Progenitor cell of endocrine pancreas (in vitro differentiated cells): ENCODE measurements at regions not wholly inside any gene's neighbourhood (a gene's known extent, or its start where the extent isn't known, plus 50 kb on each side); places are given as distances from the start of the nearest gene placed in this dataset.
"Not testable (repeated sequence)": the region's sequence is repeated elsewhere in the genome, so short reads cannot be mapped to it uniquely, and the experiment has no call there.

Experiments used
- DNase-seq: peaks from one replicate; pipeline ENCODE4 v3.0.0; 2021; ENCODE audit warnings: low spot score; ENCODE audit not compliant: unreplicated experiment
- H3K27ac Mint-ChIP-seq: 2 replicates; pipeline ENCODE4 v1.8.0; 2021; ENCODE audit warnings: mild to moderate bottlenecking, moderate library complexity, mixed read lengths
- H3K27me3 Mint-ChIP-seq: 2 replicates; pipeline ENCODE4 v1.8.0; 2021; ENCODE audit warnings: mixed read lengths
- H3K36me3 Mint-ChIP-seq: 2 replicates; pipeline ENCODE4 v1.8.0; 2022; ENCODE audit warnings: mixed read lengths; ENCODE audit not compliant: insufficient read depth
- H3K4me1 Mint-ChIP-seq: 2 replicates; pipeline ENCODE4 v1.8.0; 2021; ENCODE audit warnings: low read depth, mixed read lengths
- H3K4me3 Mint-ChIP-seq: 2 replicates; pipeline ENCODE4 v1.8.0; 2021; ENCODE audit warnings: low read depth, mild to moderate bottlenecking, moderate library complexity, mixed read lengths
- H3K9me3 Mint-ChIP-seq: 2 replicates; pipeline ENCODE4 v1.8.0; 2021; ENCODE audit warnings: low read depth, mixed read lengths
- TF ChIP-seq, protein P1 (sequence below): fragments of 200-600 bp; sonication (generic); IDR thresholded peaks from one replicate; pipeline ENCODE4 v1.5.0; 2021; ENCODE audit warnings: antibody characterized with exemption, mild to moderate bottlenecking; ENCODE audit not compliant: unreplicated experiment

GRCh38 chr17:53227111-53227510, 595.6 kb upstream of the KIF2B start:
- TF ChIP-seq, protein P1, sequence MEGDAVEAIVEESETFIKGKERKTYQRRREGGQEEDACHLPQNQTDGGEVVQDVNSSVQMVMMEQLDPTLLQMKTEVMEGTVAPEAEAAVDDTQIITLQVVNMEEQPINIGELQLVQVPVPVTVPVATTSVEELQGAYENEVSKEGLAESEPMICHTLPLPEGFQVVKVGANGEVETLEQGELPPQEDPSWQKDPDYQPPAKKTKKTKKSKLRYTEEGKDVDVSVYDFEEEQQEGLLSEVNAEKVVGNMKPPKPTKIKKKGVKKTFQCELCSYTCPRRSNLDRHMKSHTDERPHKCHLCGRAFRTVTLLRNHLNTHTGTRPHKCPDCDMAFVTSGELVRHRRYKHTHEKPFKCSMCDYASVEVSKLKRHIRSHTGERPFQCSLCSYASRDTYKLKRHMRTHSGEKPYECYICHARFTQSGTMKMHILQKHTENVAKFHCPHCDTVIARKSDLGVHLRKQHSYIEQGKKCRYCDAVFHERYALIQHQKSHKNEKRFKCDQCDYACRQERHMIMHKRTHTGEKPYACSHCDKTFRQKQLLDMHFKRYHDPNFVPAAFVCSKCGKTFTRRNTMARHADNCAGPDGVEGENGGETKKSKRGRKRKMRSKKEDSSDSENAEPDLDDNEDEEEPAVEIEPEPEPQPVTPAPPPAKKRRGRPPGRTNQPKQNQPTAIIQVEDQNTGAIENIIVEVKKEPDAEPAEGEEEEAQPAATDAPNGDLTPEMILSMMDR, result no peak
- H3K27ac Mint-ChIP-seq, result no peak overlapping the region
- H3K4me3 Mint-ChIP-seq, result no peak overlapping the region
- H3K27me3 Mint-ChIP-seq, result no peaks in the 10 kb centered on the region
- H3K9me3 Mint-ChIP-seq, result peaks cover 5% of the 10 kb centered on the region
- DNase-seq, result no peak
- H3K4me1 Mint-ChIP-seq, result peaks cover 15% of the 10 kb centered on the region
- peaks cover 2% of the 10 kb centered on the region for H3K36me3 Mint-ChIP-seq

DNA sequence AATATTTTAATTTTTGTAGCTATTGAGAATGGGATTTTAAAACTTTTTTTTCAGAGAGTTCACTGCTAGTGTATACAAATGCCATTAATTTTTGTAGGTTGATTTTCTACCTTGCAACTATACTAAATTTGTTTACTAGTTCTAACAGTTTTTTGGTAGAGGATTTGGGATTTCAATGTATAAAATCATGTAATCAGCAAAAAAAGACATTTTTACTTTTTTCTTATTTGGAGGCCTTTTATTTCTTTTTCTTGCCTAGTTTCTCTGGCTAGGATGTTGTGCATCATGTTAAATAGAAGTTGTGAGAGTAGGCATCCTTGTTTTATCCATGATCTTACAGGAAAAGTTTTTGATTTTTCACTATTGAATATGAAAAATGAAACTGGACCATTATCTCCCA, 602.9 kb upstream of the KIF2B start:
- TF ChIP-seq, protein P1, result no peak
- Mint-ChIP-seq H3K36me3 (peaks cover 4% of the 10 kb centered on the region), H3K27ac (no peak overlapping the region), H3K4me1 (no peaks in the 10 kb centered on the region), H3K4me3 (no peak overlapping the region), H3K9me3 (peaks cover 21% of the 10 kb centered on the region), H3K27me3 (no peaks in the 10 kb centered on the region)
- DNase-seq, result no peak

- DNase-seq, result no peak
- Mint-ChIP-seq H3K9me3 (peaks cover 21% of the 10 kb centered on the region), H3K36me3 (peaks cover 4% of the 10 kb centered on the region), H3K27ac (no peak overlapping the region), H3K4me1 (no peaks in the 10 kb centered on the region), H3K27me3 (no peaks in the 10 kb centered on the region), H3K4me3 (no peak overlapping the region)
- TF ChIP-seq, protein P1, result no peak
These were observed 604.0 kb upstream of the KIF2B start for GRCh38 chr17:53218723-53219122.

DNA sequence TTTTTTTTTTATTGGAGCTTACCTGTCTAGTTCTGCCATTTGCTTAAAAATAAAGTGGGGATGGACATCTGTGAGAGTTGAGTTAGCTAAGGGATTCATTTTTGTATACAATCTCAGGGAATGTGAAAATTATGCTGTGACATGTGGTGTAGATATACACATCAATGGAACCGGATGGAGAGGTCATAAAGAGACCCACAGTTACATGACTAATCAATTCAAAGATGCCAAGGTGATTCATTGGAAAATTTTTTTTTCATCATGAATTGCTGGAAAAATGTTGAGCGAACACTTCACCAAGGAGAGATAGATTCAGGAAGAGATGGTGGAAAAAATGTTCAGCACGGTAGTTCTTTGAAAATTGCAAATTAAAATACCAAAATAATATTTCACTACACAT, 605.4 kb upstream of the KIF2B start:
- Mint-ChIP-seq H3K27me3 (no peaks in the 10 kb centered on the region), H3K4me1 (no peaks in the 10 kb centered on the region), H3K27ac (no peak overlapping the region), H3K36me3 (peaks cover 2% of the 10 kb centered on the region), H3K9me3 (peaks cover 19% of the 10 kb centered on the region), H3K4me3 (no peak overlapping the region)
- TF ChIP-seq, protein P1, result no peak
- no peak for DNase-seq

DNA sequence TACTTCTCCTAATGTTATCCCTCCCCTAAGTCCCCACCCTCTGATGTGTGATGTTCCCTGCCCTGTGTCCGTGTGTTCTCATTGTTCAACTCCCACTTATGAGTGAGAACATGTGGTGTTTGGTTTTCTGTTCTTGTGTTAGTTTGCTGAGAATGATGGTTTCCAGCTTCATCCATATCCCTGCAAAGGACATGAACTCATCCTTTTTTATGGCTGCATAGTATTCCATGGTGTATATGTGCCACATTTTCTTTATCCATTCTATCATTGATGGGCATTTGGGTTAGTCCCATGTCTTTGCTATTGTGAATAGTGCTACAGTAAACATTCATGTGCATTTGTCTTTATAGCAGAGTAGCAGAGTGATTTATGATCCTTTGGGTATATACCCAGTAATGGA, 613.8 kb upstream of the KIF2B start:
- DNase-seq, H3K4me1 Mint-ChIP-seq, H3K27ac Mint-ChIP-seq, H3K4me3 Mint-ChIP-seq, H3K36me3 Mint-ChIP-seq, H3K27me3 Mint-ChIP-seq: not testable (repeated sequence)
- peaks cover 11% of the 10 kb centered on the region for H3K9me3 Mint-ChIP-seq

DNA sequence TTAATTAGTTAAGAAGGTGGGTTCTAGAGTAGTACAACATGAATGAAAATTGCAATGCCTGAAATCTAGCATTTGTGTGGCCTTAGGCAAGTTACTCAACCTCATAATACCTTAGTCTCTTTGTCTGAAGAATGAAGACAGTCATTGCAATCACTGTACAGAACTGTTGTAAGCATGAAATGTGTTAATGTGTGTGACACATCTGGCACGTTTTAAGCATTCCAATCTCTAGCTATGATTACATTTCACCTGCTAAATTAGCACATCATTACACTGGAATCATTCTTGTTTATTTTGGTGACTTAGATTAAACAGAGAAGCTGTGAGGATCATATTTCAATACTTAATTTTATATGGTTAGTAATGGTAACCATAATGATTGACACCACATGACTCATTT, 629.7 kb upstream of the KIF2B start:
- DNase-seq, result no peak
- H3K9me3 Mint-ChIP-seq, result no peaks in the 10 kb centered on the region
- no peaks in the 10 kb centered on the region for H3K4me1 Mint-ChIP-seq

More for the DNA sequence above, 629.7 kb upstream of the KIF2B start:
- H3K27ac Mint-ChIP-seq, result no peak overlapping the region
- H3K36me3 Mint-ChIP-seq, result no peaks in the 10 kb centered on the region
- H3K4me3 Mint-ChIP-seq, result no peak overlapping the region
- H3K27me3 Mint-ChIP-seq, result no peaks in the 10 kb centered on the region
- TF ChIP-seq, protein P1, result no peak
